SK-N-SH (cell line): ENCODE measurements at regions not wholly inside any gene's neighbourhood (a gene's known extent, or its start where the extent isn't known, plus 50 kb on each side); places are given as distances from the start of the nearest gene placed in this dataset.

Experiments used
- CTCF ChIA-PET: fragments of 300-600, 350-600 bp; formaldehyde crosslinking; extraction: SDS; loops from one replicate; lab custom pipeline; 2021; lab: Yijun Ruan, JAX
- POLR2A ChIA-PET: fragments of 350-600 bp; sonication (Branson Sonifier 250); formaldehyde crosslinking; extraction: SDS; loops from one replicate; lab custom pipeline; 2020; ENCODE audit warnings: antibody characterized with exemption, inconsistent platforms; lab: Yijun Ruan, JAX
- DNase-seq: peaks from one replicate; pipeline ENCODE4 v3.0.0; 2012
- H2AFZ ChIP-seq: fragments of 200-600 bp; sonication (generic); 2 replicates; pipeline ENCODE4 v1.8.1; 2016; ENCODE audit warnings: antibody characterized with exemption, mild to moderate bottlenecking, low read depth
- H3F3A ChIP-seq: fragments of 200-600 bp; sonication (generic); replicated peaks from 2 replicates; pipeline ENCODE3; 2016; ENCODE audit warnings: antibody characterized with exemption, mild to moderate bottlenecking; ENCODE audit not compliant: insufficient read depth
- H3K27ac ChIP-seq, 2 experiments: fragments of 200-500 bp in 1 of 2; fragments of 200-600 bp in 1 of 2; sonication (Bioruptor generic) in 1 of 2; sonication (generic), shearing (Covaris generic) in 1 of 2; 2 replicates each; pipeline versions ENCODE4 v1.5.1 to v1.6.1; 2014 to 2016; ENCODE audit warnings: low read depth in 2 of 2, inconsistent platforms in 1 of 2, low read length in 1 of 2, mild to moderate bottlenecking in 1 of 2, mixed read lengths in 1 of 2
- H3K27me3 ChIP-seq: fragments of 200-600 bp; sonication (generic), shearing (Covaris generic); 2 replicates; pipeline ENCODE4 v1.6.1; 2016; ENCODE audit warnings: mixed run types; ENCODE audit not compliant: insufficient read depth
- H3K36me3 ChIP-seq, 2 experiments: fragments of 200-500 bp in 1 of 2; fragments of 200-600 bp in 1 of 2; sonication (Bioruptor generic) in 1 of 2; sonication (generic) in 1 of 2; replicated peaks in 1 of 2; 2 replicates each; pipeline versions ENCODE3 to v1.5.1; 2014 to 2016; ENCODE audit warnings: low read length in 1 of 2, mild to moderate bottlenecking in 1 of 2; ENCODE audit not compliant: insufficient read depth in 2 of 2, control insufficient read depth in 1 of 2
- H3K4me1 ChIP-seq, 2 experiments: fragments of 200-500 bp in 1 of 2; fragments of 200-600 bp in 1 of 2; sonication (Bioruptor generic) in 1 of 2; sonication (generic), shearing (Covaris generic) in 1 of 2; 2 replicates each; pipeline versions ENCODE4 v1.5.1 to v1.6.1; 2014 to 2016; ENCODE audit warnings: low read depth in 1 of 2, low read length in 1 of 2, mixed run types in 1 of 2; ENCODE audit not compliant: insufficient read depth in 2 of 2, control insufficient read depth in 1 of 2
- H3K4me2 ChIP-seq: fragments of 200-600 bp; sonication (generic), shearing (Covaris generic); 2 replicates; pipeline ENCODE4 v1.6.1; 2017; ENCODE audit warnings: mixed run types
- H3K4me3 ChIP-seq, 2 experiments: fragments of 200-500 bp in 1 of 2; fragments of 200-600 bp in 1 of 2; sonication (Bioruptor generic) in 1 of 2; sonication (generic), shearing (Covaris generic) in 1 of 2; 2 replicates each; pipeline versions ENCODE4 v1.5.1 to v1.8.1; 2014 to 2016; ENCODE audit warnings: low read depth in 2 of 2, inconsistent platforms in 1 of 2, low read length in 1 of 2, mild to moderate bottlenecking in 1 of 2, mixed read lengths in 1 of 2, moderate library complexity in 1 of 2
- H3K79me2 ChIP-seq: fragments of 200-600 bp; sonication (generic); 2 replicates; pipeline ENCODE4 v1.8.1; 2017; ENCODE audit warnings: mild to moderate bottlenecking; ENCODE audit not compliant: insufficient read depth
- H3K9ac ChIP-seq: fragments of 200-600 bp; sonication (generic); 2 replicates; pipeline ENCODE4 v1.6.1; 2017; ENCODE audit warnings: mixed run types
- H3K9me2 ChIP-seq: fragments of 200-600 bp; sonication (generic); 2 replicates; pipeline ENCODE4 v1.6.1; 2017; ENCODE audit warnings: mixed run types
- H3K9me3 ChIP-seq: fragments of 200-600 bp; sonication (generic); 2 replicates; pipeline ENCODE4 v1.6.1; 2017; ENCODE audit warnings: mixed run types, mild to moderate bottlenecking, moderate library complexity
- H4K20me1 ChIP-seq: fragments of 200-600 bp; sonication (generic); 2 replicates; pipeline ENCODE4 v1.6.1; 2017; ENCODE audit warnings: mild to moderate bottlenecking, mixed run types; ENCODE audit not compliant: insufficient read depth
- CHD2 ChIP-seq: fragments of 150-350 bp; IDR thresholded peaks from 2 replicates; pipeline ENCODE4 v1.6.1; 2018; ENCODE audit warnings: low read length; ENCODE audit not compliant: partially characterized antibody
- EP300 ChIP-seq, 2 experiments: IDR thresholded peaks; 2 replicates each; pipeline versions ENCODE4 v1.4.0 to v1.6.1; 2012; ENCODE audit warnings: borderline replicate concordance in 1 of 2, low read depth in 1 of 2, low read length in 1 of 2
- FOSL2 ChIP-seq: IDR thresholded peaks from 2 replicates; pipeline ENCODE4 v1.4.0; 2012; ENCODE audit warnings: low read depth, mild to moderate bottlenecking, moderate library complexity, borderline replicate concordance
- GATA2 ChIP-seq: sonication (generic); formaldehyde crosslinking; IDR thresholded peaks from 2 replicates; pipeline ENCODE4 v1.5.0; 2020; ENCODE audit warnings: mild to moderate bottlenecking, missing genetic modification reagents
- MEF2A ChIP-seq: IDR thresholded peaks from 2 replicates; pipeline ENCODE4 v1.4.0; 2012; ENCODE audit warnings: low read depth, borderline replicate concordance
- NFIC ChIP-seq: IDR thresholded peaks from 2 replicates; pipeline ENCODE4 v1.4.0; 2012; ENCODE audit warnings: borderline replicate concordance
- RAD21 ChIP-seq: IDR thresholded peaks from 2 replicates; pipeline ENCODE4 v1.6.1; 2012; ENCODE audit warnings: mild to moderate bottlenecking, low read length
- RCOR1 ChIP-seq: fragments of 150-350 bp; IDR thresholded peaks from 2 replicates; pipeline ENCODE4 v1.6.1; 2017; ENCODE audit warnings: antibody characterized with exemption, low read length
- RFX5 ChIP-seq: IDR thresholded peaks from 2 replicates; pipeline ENCODE4 v1.6.1; 2012; ENCODE audit warnings: mild to moderate bottlenecking, improper control_type of control experiment, low read length
- RXRA ChIP-seq: IDR thresholded peaks from 2 replicates; pipeline ENCODE4 v1.4.0; 2012; ENCODE audit warnings: low read depth, mild to moderate bottlenecking, borderline replicate concordance
- TCF12 ChIP-seq: IDR thresholded peaks from 2 replicates; pipeline ENCODE4 v1.4.0; 2012
- YY1 ChIP-seq: IDR thresholded peaks from 2 replicates; pipeline ENCODE4 v1.4.0; 2012; ENCODE audit warnings: low read depth, mild to moderate bottlenecking
- WGBS: methylation state at CpG from one replicate; pipeline ENCODE4 v1.1.6; 2017; ENCODE audit warnings: low lambda C conversion rate; 5-methylcytosine and 5-hydroxymethylcytosine counted together
- TF ChIP-seq, protein P1 (sequence below): IDR thresholded peaks from 2 replicates; pipeline ENCODE4; 2012
- TF ChIP-seq, protein P2 (sequence below): fragments of 150-350 bp; IDR thresholded peaks from 2 replicates; pipeline ENCODE4 v1.6.1; 2016; ENCODE audit warnings: mild to moderate bottlenecking, low read depth, low read length
- TF ChIP-seq, protein P3 (sequence below): IDR thresholded peaks from 2 replicates; pipeline ENCODE4 v1.4.0; 2012; ENCODE audit warnings: low read depth, borderline replicate concordance
- TF ChIP-seq, protein P4 (sequence below): IDR thresholded peaks from 2 replicates; pipeline ENCODE4 v1.4.0; 2012; ENCODE audit warnings: low read depth, borderline replicate concordance
- TF ChIP-seq, protein P5 (sequence below): IDR thresholded peaks from 2 replicates; pipeline ENCODE4 v1.4.0; 2012; ENCODE audit warnings: low read depth
- TF ChIP-seq, protein P6 (sequence below): IDR thresholded peaks from 2 replicates; pipeline ENCODE4 v1.6.1; 2012; ENCODE audit warnings: mild to moderate bottlenecking, low read depth, low read length, moderate library complexity

DNA sequence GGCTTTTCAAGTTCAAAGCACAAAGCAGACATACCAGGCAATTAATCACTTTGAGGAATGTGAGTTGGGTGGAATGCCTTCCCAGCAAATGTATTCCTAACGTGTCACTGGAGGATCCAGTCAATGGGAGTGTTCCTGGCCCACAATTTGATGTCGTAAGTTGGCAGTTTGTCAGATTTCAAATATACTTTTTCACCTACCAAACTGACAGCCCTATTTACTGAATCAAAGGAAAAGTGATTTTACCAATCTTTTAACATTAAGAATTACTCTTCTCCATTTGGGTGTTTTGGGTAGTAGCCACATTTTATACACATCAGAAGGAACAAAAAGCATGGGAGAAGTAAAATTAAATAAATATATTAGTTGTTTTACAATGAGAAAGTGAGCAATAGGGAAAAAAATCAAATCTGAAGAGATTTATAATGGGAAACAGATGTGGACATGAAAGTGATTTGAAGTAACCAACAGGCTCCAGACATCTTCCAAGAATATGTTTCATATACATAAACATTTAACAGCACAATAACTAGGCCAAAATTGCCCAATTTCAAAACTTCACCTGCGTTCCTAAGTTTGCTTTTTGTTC is 222.9 kb downstream of the MTERF1 start:
- Histone ChIP-seq H3K4me1 (peaks cover 8 to 19% of the 10 kb centered on the region in 2 experiments; a peak in 3 of 4 replicates), H3K4me3 (no peak overlapping the region), H3K9me2 (no peaks in the 10 kb centered on the region), H3K36me3 (no peaks in the 10 kb centered on the region), H2AFZ (no peak overlapping the region), H3F3A (peaks cover 7% of the 10 kb centered on the region), H4K20me1 (no peaks in the 10 kb centered on the region), H3K27me3 (no peaks in the 10 kb centered on the region), H3K27ac (peak overlapping the region in 1 of 2 experiments; percentile 16; a peak in 1 of 4 replicates), H3K4me2 (no peak overlapping the region), H3K79me2 (no peaks in the 10 kb centered on the region), H3K9me3 (no peaks in the 10 kb centered on the region), H3K9ac (no peak overlapping the region)
- 19% methylated on average over 3 of the region's 3 CpGs for WGBS
- POLR2A ChIA-PET = no interaction called here
- DNase-seq = no peak
- TF ChIP-seq, protein P1, sequence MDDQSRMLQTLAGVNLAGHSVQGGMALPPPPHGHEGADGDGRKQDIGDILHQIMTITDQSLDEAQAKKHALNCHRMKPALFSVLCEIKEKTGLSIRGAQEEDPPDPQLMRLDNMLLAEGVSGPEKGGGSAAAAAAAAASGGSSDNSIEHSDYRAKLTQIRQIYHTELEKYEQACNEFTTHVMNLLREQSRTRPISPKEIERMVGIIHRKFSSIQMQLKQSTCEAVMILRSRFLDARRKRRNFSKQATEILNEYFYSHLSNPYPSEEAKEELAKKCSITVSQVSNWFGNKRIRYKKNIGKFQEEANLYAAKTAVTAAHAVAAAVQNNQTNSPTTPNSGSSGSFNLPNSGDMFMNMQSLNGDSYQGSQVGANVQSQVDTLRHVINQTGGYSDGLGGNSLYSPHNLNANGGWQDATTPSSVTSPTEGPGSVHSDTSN = peak; percentile 49; the same call in 1 of the 2 replicates
- TF ChIP-seq, protein P2, sequence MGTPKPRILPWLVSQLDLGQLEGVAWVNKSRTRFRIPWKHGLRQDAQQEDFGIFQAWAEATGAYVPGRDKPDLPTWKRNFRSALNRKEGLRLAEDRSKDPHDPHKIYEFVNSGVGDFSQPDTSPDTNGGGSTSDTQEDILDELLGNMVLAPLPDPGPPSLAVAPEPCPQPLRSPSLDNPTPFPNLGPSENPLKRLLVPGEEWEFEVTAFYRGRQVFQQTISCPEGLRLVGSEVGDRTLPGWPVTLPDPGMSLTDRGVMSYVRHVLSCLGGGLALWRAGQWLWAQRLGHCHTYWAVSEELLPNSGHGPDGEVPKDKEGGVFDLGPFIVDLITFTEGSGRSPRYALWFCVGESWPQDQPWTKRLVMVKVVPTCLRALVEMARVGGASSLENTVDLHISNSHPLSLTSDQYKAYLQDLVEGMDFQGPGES = no peak
- peak; percentile 45; the same call in 1 of the 2 replicates for TF ChIP-seq TCF12
- CTCF ChIA-PET = interaction anchor here (1.0 kb wide), 1 partner anchor 173 kb away, joined by 3 read pairs; no protein-coding TSS in a partner anchor

DNA sequence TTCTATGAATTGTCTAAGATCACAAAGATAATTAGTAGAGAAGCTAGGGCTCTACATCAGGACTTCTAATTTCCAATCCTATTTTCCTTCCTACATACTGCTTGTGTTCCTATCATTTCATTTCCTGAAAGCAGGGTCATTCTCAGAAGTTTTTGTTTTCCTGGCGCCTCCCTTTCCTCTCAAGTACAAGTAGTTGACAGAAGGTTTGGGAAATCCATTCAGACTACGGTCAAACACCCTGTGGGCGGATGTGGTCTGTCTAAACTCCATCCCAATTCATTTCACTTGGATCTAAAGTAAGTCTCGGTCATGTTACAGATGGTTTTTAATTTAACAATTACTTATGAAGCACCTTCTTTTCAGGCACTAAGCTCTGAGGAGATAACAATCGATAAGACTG is 221.4 kb downstream of the MTERF1 start:
- Histone ChIP-seq H3K9ac (no peak overlapping the region), H2AFZ (no peak overlapping the region), H4K20me1 (no peaks in the 10 kb centered on the region), H3K27me3 (no peaks in the 10 kb centered on the region), H3K4me3 (no peak overlapping the region), H3K4me2 (no peak overlapping the region), H3K9me3 (no peaks in the 10 kb centered on the region), H3K79me2 (no peaks in the 10 kb centered on the region), H3K36me3 (no peaks in the 10 kb centered on the region), H3K27ac (no peak overlapping the region), H3F3A (peaks cover 7% of the 10 kb centered on the region), H3K9me2 (no peaks in the 10 kb centered on the region), H3K4me1 (peaks cover 8 to 19% of the 10 kb centered on the region in 2 experiments; a peak in 3 of 4 replicates)
- no peak for DNase-seq
- WGBS = 61% methylated on average over 5 of the region's 5 CpGs
- CTCF ChIA-PET = interaction anchor here (1.9 kb wide), 1 partner anchor 8 kb away, joined by 4 read pairs; no protein-coding TSS in a partner anchor
- POLR2A ChIA-PET = no interaction called here
- TF ChIP-seq, protein P3, sequence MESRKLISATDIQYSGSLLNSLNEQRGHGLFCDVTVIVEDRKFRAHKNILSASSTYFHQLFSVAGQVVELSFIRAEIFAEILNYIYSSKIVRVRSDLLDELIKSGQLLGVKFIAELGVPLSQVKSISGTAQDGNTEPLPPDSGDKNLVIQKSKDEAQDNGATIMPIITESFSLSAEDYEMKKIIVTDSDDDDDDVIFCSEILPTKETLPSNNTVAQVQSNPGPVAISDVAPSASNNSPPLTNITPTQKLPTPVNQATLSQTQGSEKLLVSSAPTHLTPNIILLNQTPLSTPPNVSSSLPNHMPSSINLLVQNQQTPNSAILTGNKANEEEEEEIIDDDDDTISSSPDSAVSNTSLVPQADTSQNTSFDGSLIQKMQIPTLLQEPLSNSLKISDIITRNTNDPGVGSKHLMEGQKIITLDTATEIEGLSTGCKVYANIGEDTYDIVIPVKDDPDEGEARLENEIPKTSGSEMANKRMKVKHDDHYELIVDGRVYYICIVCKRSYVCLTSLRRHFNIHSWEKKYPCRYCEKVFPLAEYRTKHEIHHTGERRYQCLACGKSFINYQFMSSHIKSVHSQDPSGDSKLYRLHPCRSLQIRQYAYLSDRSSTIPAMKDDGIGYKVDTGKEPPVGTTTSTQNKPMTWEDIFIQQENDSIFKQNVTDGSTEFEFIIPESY = no peak
- TF ChIP-seq FOSL2 (no peak), RFX5 (no peak), EP300 (IDR thresholded peaks at IDR 0.05; ENCODE audit: borderline replicate concordance in 1 of 2, low read depth in 1 of 2, low read length in 1 of 2) (no peak), GATA2 (CRISPR knock-in tag) (no peak), NFIC (no peak), RAD21 (no peak), RXRA (no peak), CHD2 (no peak), YY1 (no peak), RCOR1 (no peak), MEF2A (no peak)
- TF ChIP-seq, protein P4, sequence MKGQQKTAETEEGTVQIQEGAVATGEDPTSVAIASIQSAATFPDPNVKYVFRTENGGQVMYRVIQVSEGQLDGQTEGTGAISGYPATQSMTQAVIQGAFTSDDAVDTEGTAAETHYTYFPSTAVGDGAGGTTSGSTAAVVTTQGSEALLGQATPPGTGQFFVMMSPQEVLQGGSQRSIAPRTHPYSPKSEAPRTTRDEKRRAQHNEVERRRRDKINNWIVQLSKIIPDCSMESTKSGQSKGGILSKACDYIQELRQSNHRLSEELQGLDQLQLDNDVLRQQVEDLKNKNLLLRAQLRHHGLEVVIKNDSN = no peak
- TF ChIP-seq, protein P5, sequence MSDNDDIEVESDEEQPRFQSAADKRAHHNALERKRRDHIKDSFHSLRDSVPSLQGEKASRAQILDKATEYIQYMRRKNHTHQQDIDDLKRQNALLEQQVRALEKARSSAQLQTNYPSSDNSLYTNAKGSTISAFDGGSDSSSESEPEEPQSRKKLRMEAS = no peak
- TF ChIP-seq, protein P6, sequence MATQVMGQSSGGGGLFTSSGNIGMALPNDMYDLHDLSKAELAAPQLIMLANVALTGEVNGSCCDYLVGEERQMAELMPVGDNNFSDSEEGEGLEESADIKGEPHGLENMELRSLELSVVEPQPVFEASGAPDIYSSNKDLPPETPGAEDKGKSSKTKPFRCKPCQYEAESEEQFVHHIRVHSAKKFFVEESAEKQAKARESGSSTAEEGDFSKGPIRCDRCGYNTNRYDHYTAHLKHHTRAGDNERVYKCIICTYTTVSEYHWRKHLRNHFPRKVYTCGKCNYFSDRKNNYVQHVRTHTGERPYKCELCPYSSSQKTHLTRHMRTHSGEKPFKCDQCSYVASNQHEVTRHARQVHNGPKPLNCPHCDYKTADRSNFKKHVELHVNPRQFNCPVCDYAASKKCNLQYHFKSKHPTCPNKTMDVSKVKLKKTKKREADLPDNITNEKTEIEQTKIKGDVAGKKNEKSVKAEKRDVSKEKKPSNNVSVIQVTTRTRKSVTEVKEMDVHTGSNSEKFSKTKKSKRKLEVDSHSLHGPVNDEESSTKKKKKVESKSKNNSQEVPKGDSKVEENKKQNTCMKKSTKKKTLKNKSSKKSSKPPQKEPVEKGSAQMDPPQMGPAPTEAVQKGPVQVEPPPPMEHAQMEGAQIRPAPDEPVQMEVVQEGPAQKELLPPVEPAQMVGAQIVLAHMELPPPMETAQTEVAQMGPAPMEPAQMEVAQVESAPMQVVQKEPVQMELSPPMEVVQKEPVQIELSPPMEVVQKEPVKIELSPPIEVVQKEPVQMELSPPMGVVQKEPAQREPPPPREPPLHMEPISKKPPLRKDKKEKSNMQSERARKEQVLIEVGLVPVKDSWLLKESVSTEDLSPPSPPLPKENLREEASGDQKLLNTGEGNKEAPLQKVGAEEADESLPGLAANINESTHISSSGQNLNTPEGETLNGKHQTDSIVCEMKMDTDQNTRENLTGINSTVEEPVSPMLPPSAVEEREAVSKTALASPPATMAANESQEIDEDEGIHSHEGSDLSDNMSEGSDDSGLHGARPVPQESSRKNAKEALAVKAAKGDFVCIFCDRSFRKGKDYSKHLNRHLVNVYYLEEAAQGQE = no peak
